HG03060 (cell line): ENCODE measurements at regions not wholly inside any gene's neighbourhood (a gene's known extent, or its start where the extent isn't known, plus 50 kb on each side); places are given as distances from the start of the nearest gene placed in this dataset.

ENCODE experiments used
- ATAC-seq: cut with Tn5 transposase; IDR thresholded peaks from one replicate; pipeline ENCODE4 v1.9.1; 2021; ENCODE audit warnings: low read depth, moderate number of reproducible peaks; ENCODE audit not compliant: unreplicated experiment

GRCh38 chr18:22467760-22468553 lies 50.2 kb upstream of the CTAGE1 start:
- no peak for ATAC-seq

DNA sequence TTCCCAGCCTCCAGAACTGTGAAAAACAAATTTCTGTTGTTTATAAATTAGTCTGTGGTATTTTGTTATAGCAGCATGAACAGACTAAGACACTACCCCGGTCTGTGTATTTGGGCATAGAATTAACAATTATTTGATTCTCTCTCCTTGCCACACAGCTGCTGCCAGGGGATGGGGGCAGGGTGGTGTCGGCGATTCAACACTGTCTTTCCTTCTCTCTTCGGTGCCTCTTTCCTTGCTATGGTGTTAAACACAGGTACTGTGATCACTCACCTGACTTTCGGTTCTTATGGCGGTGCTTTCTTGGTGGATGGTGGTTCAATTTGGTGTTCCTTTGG lies 50.8 kb upstream of the CTAGE1 start:
- no peak for ATAC-seq

DNA sequence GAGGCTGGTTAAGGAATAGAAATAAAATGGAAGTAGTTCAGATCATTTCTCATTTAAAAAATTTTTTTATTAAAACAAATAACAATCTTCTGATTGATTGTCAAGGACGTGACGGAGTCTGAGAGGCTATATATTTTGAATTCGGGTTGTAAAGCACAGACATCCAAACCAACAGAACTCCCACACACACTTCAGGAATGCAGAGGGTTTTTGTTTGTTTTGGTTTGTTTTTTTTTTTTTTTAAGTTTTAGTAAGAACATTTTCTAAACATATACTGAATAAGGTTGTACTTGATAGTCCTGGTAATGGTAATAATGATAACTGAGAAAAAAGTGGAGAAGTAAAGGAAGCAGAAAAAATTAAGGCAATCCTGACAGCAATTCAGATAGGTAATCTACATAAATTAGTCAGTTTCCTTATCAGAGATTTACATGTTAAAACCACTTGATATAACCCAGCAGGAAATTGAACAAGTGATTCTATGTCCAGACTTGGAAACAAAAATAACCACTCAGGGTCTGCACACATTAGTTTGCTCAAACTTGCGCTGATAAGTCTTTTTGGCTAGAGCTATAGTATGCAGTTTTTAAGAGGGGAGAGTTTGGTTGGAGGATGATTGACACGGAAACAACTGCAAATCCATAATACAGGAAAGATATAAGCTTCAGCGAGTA lies 51.5 kb upstream of the CTAGE1 start:
- no peak for ATAC-seq

DNA sequence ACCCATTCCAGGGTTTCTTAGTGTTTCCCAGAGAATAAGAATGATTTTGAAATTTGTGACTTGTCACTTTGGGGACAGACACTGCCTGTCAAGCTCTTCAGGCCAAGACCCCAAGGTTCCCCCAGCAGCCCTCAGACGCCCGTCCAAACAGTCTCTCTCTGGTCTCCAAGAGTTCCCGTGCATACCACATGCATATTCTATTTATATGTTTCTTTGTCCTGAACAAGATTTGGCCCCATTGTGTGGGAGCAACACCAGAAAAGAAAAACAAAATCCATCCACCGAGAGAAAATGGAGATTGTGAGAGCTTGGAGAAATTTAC lies 52.2 kb upstream of the CTAGE1 start:
- ATAC-seq = no peak

DNA sequence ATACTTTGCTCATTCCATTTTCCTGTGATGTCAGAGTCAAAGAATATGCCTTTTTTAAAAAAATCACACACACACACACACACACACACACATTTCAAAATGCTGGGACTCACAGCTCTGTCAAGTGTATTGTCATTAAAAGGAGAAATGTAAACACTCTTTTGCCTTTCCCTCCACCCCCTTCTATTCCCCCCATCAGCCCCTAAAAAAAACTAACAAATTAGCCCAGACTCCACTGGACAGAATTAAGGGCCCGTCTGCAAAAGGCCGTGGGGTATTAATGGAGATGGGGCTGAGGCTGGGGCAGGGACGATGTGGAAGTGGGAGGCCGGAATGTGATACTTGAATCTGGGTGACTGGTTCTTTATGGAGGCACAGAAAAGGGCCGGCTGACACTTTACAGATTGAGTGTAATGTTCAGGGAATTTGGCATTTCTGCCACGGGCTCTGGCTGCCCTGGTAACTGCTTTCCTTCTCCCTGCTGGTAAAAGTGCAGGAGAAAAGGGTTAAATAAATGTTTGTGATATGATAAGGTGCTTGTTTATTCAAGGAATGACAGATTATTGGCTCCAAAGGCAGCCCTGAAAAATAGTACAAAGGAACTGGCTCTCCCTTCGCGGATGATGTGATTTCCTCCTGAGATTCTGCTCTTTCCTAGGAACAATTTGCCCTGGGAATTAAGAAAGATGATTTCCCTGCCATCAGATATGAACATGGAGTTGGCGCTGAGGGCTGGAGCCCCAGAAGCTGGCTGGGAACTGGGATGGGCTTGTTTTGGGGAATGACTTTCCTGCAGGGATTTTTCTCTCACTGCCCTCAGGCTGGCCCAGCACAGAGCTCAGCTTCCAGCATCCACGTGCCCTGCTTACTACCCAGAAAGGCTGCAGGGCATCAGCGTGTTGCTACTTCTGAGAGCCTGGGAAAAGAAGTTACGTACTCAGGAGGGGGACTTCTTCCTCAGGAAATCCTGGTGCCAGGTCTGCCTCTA lies 52.8 kb upstream of the CTAGE1 start:
- no peak for ATAC-seq

DNA sequence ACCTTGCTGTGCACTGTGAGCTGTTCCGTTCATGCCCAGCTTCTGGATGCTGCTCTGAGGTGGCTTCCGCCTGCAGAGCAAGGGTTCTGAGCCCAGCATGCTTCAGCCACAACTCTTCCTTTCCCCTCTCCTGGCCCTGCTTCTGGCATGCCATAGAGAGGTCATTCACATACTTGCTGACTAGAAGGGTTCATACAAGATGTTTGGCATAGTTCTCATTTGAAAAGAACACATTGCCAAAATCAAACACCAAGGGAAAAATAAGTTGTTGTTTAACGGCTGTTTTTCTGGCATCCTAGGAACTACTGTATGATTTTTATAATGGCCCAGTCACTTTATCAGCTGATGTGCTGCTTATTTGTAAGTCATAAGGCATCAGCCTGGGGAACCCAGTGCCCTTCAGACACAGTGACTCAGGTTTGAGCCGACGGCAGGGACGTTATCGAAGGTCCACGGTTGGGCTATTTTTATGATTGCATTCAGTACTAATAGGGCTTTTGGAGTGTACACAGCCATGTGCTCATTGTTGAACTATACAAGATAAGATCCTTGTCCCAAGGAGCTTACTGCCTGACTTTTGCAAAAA lies 53.9 kb upstream of the CTAGE1 start:
- ATAC-seq = no peak

DNA sequence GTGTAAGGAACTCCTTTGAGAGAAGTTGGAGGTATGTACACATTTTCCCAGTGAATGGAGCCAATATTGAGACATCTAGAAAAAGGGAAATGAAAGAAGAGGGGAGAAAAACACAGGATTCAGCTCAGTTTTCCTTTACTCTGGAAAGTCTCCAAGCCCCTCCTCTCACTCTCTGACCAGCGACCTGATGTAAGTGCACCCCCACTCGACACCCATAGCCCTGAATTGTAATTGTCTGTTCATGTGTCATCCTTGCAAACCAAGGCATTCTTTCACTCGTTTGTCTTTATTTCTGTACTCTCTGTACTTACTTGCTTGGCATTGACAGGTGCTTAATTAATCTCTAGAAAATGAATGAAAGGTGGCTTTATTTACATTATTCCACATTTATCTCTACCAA lies 55.7 kb upstream of the CTAGE1 start:
- ATAC-seq = no peak

- ATAC-seq = no peak
Measured at GRCh38 chr18:22475426-22476100, 57.8 kb upstream of the CTAGE1 start.

DNA sequence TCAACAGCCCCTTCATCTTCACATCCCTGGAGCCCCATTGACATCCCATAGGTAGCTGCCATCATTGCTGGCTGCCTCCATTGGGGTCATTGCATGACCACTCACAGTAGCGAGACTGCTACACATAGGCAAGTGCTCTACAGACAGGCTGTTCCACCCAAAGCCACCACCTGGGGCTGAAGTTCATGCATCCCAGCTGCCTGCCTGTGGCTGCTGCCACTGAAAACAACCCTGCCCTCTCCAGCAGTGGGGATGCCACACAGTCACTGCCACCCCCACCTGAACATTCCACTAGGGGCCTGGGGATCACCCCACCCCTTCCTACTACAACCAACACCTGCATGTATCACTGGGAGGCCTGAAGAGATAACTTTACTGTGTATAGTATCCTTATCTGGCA lies 59.5 kb upstream of the CTAGE1 start:
- no peak for ATAC-seq

- ATAC-seq = no peak
Measured at GRCh38 chr18:22482948-22483347, 65.2 kb upstream of the CTAGE1 start.

GRCh38 chr18:22483407-22483806 lies 65.7 kb upstream of the CTAGE1 start:
- no peak for ATAC-seq

- no peak for ATAC-seq
Measured at GRCh38 chr18:22484471-22484870, 66.8 kb upstream of the CTAGE1 start.

DNA sequence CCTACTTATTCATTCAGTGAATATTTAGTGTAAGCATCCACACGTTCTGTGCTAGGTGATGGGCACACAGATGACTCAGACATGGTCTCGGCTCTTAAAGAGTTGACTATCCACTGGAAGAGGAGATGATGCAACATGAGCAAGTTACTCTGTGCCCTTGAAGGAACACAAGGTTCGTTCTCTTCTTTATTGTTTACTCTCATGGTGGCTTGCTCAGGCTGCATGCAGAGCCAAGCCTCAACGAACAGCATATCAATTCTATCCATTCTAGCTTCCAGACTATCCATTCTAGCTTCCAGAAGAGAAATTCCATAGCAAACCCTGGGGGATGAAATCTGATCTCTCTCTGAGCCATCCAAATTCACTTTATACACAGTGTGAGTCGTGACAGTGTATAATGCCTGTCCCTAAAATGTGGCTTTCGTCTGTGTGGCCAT lies 68.1 kb upstream of the CTAGE1 start:
- no peak for ATAC-seq

GRCh38 chr18:22486667-22487066 lies 69.0 kb upstream of the CTAGE1 start:
- no peak for ATAC-seq

DNA sequence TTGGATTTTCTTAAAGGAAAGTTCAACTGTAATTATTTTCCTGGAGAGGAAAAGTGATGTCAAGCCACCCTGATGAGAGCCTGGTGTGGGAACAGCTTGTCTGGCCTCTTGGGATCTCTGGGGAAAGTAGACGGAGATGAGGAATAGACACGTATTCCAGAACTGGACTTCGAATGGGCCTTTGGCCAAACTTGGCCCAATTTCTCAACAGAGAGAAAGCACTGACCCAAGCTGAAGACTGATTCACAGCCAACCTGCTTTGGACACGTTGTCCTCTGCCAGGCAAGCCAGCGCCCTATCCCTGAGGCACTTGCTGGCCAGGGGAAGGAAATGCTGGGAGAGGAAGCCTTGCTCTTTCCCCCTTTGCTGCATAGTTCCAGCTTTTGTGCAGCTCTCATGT lies 70.8 kb upstream of the CTAGE1 start:
- no peak for ATAC-seq

DNA sequence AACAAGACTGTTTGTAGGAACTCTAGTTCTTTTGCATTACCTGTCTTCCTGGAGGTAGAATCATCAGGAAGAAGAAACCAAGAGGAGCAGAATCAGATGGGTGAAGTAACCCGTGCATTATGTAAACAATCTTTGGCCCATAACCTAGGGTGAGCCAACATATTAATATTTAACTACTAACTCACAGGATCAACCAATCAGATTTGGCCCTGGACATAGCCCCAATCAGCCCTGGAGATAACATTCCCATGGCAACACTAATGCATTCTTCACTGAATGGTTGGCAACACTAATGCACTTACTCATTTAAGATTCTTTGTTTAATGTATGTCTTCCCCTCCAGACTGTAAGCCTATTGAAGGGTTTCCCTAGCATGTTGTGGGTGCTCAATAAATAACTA lies 72.0 kb upstream of the CTAGE1 start:
- ATAC-seq = no peak

GRCh38 chr18:22490429-22490846 lies 72.7 kb upstream of the CTAGE1 start:
- ATAC-seq = no peak

DNA sequence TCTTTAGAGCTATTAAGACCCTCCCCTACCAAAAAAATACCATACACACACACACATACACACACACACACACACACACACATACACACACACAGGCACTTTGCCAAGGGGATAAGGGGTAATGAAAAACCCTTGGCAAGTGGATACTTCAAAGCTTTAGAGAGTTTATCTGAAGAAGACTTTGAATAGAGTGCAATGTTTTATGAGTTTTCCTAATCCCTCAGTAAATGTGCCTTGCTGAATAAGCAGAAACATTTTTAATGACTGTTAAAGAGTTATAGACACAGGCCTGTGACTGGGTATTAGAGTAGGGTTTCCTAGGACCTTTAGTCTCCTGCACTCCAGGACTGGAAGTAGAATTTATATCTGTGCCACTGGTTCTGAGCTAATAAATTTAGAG lies 75.5 kb upstream of the CTAGE1 start:
- no peak for ATAC-seq

- no peak for ATAC-seq
Measured at GRCh38 chr18:22493940-22494339, 76.2 kb upstream of the CTAGE1 start.

- ATAC-seq = no peak
Measured at GRCh38 chr18:22494771-22495170, 77.1 kb upstream of the CTAGE1 start.
